Mesendoderm (in vitro differentiated cells): ENCODE measurements at regions not wholly inside any gene's neighbourhood (a gene's known extent, or its start where the extent isn't known, plus 50 kb on each side); places are given as distances from the start of the nearest gene placed in this dataset.

Source experiments
- DNase-seq: peaks from one replicate; pipeline ENCODE4 v3.0.0; 2013
- H2AK5ac ChIP-seq: 2 replicates; pipeline ENCODE4 v1.6.1; 2013; ENCODE audit warnings: low read length, inconsistent platforms
- H2BK120ac ChIP-seq: 2 replicates; pipeline ENCODE4 v1.6.1; 2013; ENCODE audit warnings: low read depth, mild to moderate bottlenecking, low read length, moderate library complexity, mixed read lengths
- H2BK15ac ChIP-seq: replicated peaks from 2 replicates; pipeline ENCODE4 v1.6.1; 2013; ENCODE audit warnings: low read depth, mild to moderate bottlenecking, moderate library complexity
- H2BK5ac ChIP-seq: 2 replicates; pipeline ENCODE4 v1.6.1; 2013; ENCODE audit warnings: low read length, inconsistent platforms
- H3K18ac ChIP-seq: 2 replicates; pipeline ENCODE4 v1.6.1; 2013; ENCODE audit warnings: mild to moderate bottlenecking, low read length, mixed read lengths
- H3K23ac ChIP-seq: one replicate; pipeline ENCODE4 v1.6.1; 2013; ENCODE audit warnings: low read length
- H3K27ac ChIP-seq: 2 replicates; pipeline ENCODE4 v1.5.1; 2013; ENCODE audit warnings: low read depth, mild to moderate bottlenecking, inconsistent platforms, low read length, moderate library complexity
- H3K27me3 ChIP-seq: 2 replicates; pipeline ENCODE4 v1.6.1; 2013; ENCODE audit warnings: low read length, control low read depth, mild to moderate bottlenecking, inconsistent platforms; ENCODE audit not compliant: insufficient read depth, poor library complexity
- H3K36me3 ChIP-seq: 2 replicates; pipeline ENCODE4 v1.6.1; 2013; ENCODE audit warnings: low read length, inconsistent platforms; ENCODE audit not compliant: control insufficient read depth, insufficient read depth
- H3K4ac ChIP-seq: one replicate; pipeline ENCODE4 v1.6.1; 2013; ENCODE audit warnings: low read depth, mild to moderate bottlenecking, low read length, moderate library complexity
- H3K4me1 ChIP-seq: 2 replicates; pipeline ENCODE4 v1.6.1; 2013; ENCODE audit warnings: low read depth, low read length, inconsistent platforms; ENCODE audit not compliant: control insufficient read depth
- H3K4me2 ChIP-seq: 2 replicates; pipeline ENCODE4 v1.6.1; 2013; ENCODE audit warnings: low read length
- H3K4me3 ChIP-seq: 2 replicates; pipeline ENCODE4 v1.5.1; 2013; ENCODE audit warnings: mild to moderate bottlenecking, low read length
- H3K56ac ChIP-seq: one replicate; pipeline ENCODE4 v1.6.1; 2013; ENCODE audit warnings: low read length
- H3K79me1 ChIP-seq: 2 replicates; pipeline ENCODE4 v1.6.1; 2013; ENCODE audit warnings: low read length, inconsistent platforms
- H3K79me2 ChIP-seq: 2 replicates; pipeline ENCODE4 v1.6.1; 2013; ENCODE audit warnings: mild to moderate bottlenecking, low read length; ENCODE audit not compliant: control insufficient read depth, insufficient read depth
- H3K9ac ChIP-seq: 2 replicates; pipeline ENCODE4 v1.6.1; 2013; ENCODE audit warnings: low read length, inconsistent platforms
- H4K5ac ChIP-seq: one replicate; pipeline ENCODE4 v1.6.1; 2013; ENCODE audit warnings: low read length
- H4K8ac ChIP-seq: one replicate; pipeline ENCODE4 v1.6.1; 2013; ENCODE audit warnings: low read depth, mild to moderate bottlenecking, control low read depth, low read length, moderate library complexity
- WGBS: extraction: QIAGEN DNeasy Blood & Tissue Kit; methylation state at CpG from one replicate; pipeline ENCODE4 v1.1.7; 2013; ENCODE audit warnings: low lambda C conversion rate, missing lambda C conversion rate; ENCODE audit not compliant: insufficient coverage; ENCODE audit errors: extremely low coverage; 5-methylcytosine and 5-hydroxymethylcytosine counted together

GRCh38 chr5:67263656-67264408 lies 67.2 kb upstream of the CD180 start:
- Histone ChIP-seq H3K4me2 (no peak overlapping the region), H2BK15ac (no peak overlapping the region), H2AK5ac (no peak overlapping the region), H3K4me1 (no peaks in the 10 kb centered on the region), H3K79me1 (no peaks in the 10 kb centered on the region), H2BK5ac (no peak overlapping the region), H4K8ac (no peak overlapping the region), H3K4me3 (no peak overlapping the region), H4K5ac (peak overlapping the region; percentile 19), H3K27me3 (no peaks in the 10 kb centered on the region), H3K23ac (no peak overlapping the region), H3K18ac (no peak overlapping the region), H2BK120ac (no peak overlapping the region), H3K79me2 (no peaks in the 10 kb centered on the region), H3K36me3 (no peaks in the 10 kb centered on the region), H3K56ac (no peak overlapping the region), H3K27ac (no peak overlapping the region), H3K9ac (no peak overlapping the region), H3K4ac (no peak overlapping the region)
- no CpG with 5 or more reads among the region's 4 CpGs for WGBS
- DNase-seq = no peak

GRCh38 chr5:67262956-67263355 lies 66.4 kb upstream of the CD180 start:
- Histone ChIP-seq H3K9ac (no peak overlapping the region), H2BK15ac (no peak overlapping the region), H3K56ac (no peak overlapping the region), H3K27me3 (no peaks in the 10 kb centered on the region), H3K4me2 (no peak overlapping the region), H3K4me1 (no peaks in the 10 kb centered on the region), H3K79me1 (no peaks in the 10 kb centered on the region), H3K23ac (no peak overlapping the region), H3K27ac (no peak overlapping the region), H3K79me2 (no peaks in the 10 kb centered on the region), H2AK5ac (no peak overlapping the region), H3K4ac (no peak overlapping the region), H3K36me3 (no peaks in the 10 kb centered on the region), H3K4me3 (no peak overlapping the region), H3K18ac (no peak overlapping the region), H4K5ac (no peak overlapping the region), H2BK5ac (no peak overlapping the region), H2BK120ac (no peak overlapping the region), H4K8ac (no peak overlapping the region)
- DNase-seq = no peak

- Histone ChIP-seq H3K18ac (no peak overlapping the region), H4K8ac (no peak overlapping the region), H3K56ac (no peak overlapping the region), H3K23ac (no peak overlapping the region), H3K79me2 (no peaks in the 10 kb centered on the region), H3K4ac (no peak overlapping the region), H3K27ac (no peak overlapping the region), H2BK5ac (no peak overlapping the region), H3K27me3 (no peaks in the 10 kb centered on the region), H2AK5ac (no peak overlapping the region), H3K79me1 (no peaks in the 10 kb centered on the region), H3K4me3 (no peak overlapping the region), H2BK120ac (no peak overlapping the region), H3K4me2 (no peak overlapping the region), H3K36me3 (no peaks in the 10 kb centered on the region), H3K9ac (no peak overlapping the region), H3K4me1 (no peaks in the 10 kb centered on the region), H4K5ac (no peak overlapping the region), H2BK15ac (no peak overlapping the region)
- WGBS = no CpG with 5 or more reads among the region's 5 CpGs
- no peak for DNase-seq
Measured at GRCh38 chr5:67262206-67262605, 65.6 kb upstream of the CD180 start.

GRCh38 chr5:67259548-67260215 lies 63.1 kb upstream of the CD180 start:
- H3K4ac ChIP-seq = no peak overlapping the region
- no peak overlapping the region for H3K23ac ChIP-seq
- DNase-seq = no peak
- H3K79me1 ChIP-seq = no peaks in the 10 kb centered on the region
- no peak overlapping the region for H3K4me2 ChIP-seq
- H2BK15ac ChIP-seq = no peak overlapping the region
- H2BK120ac ChIP-seq = no peak overlapping the region
- no peak overlapping the region for H4K5ac ChIP-seq
- no peak overlapping the region for H3K27ac ChIP-seq
- no peaks in the 10 kb centered on the region for H3K4me1 ChIP-seq
- no peak overlapping the region for H2BK5ac ChIP-seq
- H3K79me2 ChIP-seq = no peaks in the 10 kb centered on the region
- H3K4me3 ChIP-seq = no peak overlapping the region
- no peak overlapping the region for H3K9ac ChIP-seq
- no peak overlapping the region for H3K56ac ChIP-seq
- no peak overlapping the region for H4K8ac ChIP-seq
- no peak overlapping the region for H3K18ac ChIP-seq
- H2AK5ac ChIP-seq = no peak overlapping the region
- no peaks in the 10 kb centered on the region for H3K27me3 ChIP-seq
- no peaks in the 10 kb centered on the region for H3K36me3 ChIP-seq
- WGBS = no CpG with 5 or more reads among the region's 5 CpGs

- Histone ChIP-seq H3K4me2 (no peak overlapping the region), H3K27ac (no peak overlapping the region), H2BK5ac (no peak overlapping the region), H3K9ac (no peak overlapping the region), H3K27me3 (no peaks in the 10 kb centered on the region), H3K4ac (no peak overlapping the region), H2AK5ac (no peak overlapping the region), H3K4me1 (no peaks in the 10 kb centered on the region), H4K5ac (no peak overlapping the region), H3K79me2 (no peaks in the 10 kb centered on the region), H3K56ac (no peak overlapping the region), H3K18ac (no peak overlapping the region), H2BK120ac (no peak overlapping the region), H3K36me3 (no peaks in the 10 kb centered on the region), H3K4me3 (no peak overlapping the region), H3K79me1 (no peaks in the 10 kb centered on the region), H2BK15ac (no peak overlapping the region), H4K8ac (no peak overlapping the region), H3K23ac (no peak overlapping the region)
- no peak for DNase-seq
- no CpG with 5 or more reads among the region's 2 CpGs for WGBS
Measured at GRCh38 chr5:67257500-67257899, 60.9 kb upstream of the CD180 start.

GRCh38 chr5:67257077-67257476 lies 60.5 kb upstream of the CD180 start:
- Histone ChIP-seq H3K4me1 (no peaks in the 10 kb centered on the region), H3K79me2 (no peaks in the 10 kb centered on the region), H2BK15ac (no peak overlapping the region), H3K4ac (no peak overlapping the region), H3K4me3 (no peak overlapping the region), H3K23ac (no peak overlapping the region), H3K79me1 (no peaks in the 10 kb centered on the region), H3K56ac (no peak overlapping the region), H4K8ac (peak overlapping the region; percentile 66), H3K4me2 (no peak overlapping the region), H3K36me3 (no peaks in the 10 kb centered on the region), H3K27ac (no peak overlapping the region), H4K5ac (no peak overlapping the region), H3K27me3 (no peaks in the 10 kb centered on the region), H3K9ac (no peak overlapping the region), H2BK5ac (no peak overlapping the region), H2AK5ac (no peak overlapping the region), H2BK120ac (no peak overlapping the region), H3K18ac (no peak overlapping the region)
- no CpG with 5 or more reads among the region's 1 CpG for WGBS
- DNase-seq = no peak
